G401.6 (cell line): ENCODE measurements at regions not wholly inside any gene's neighbourhood (a gene's known extent, or its start where the extent isn't known, plus 50 kb on each side); places are given as distances from the start of the nearest gene placed in this dataset.
"Not testable (repeated sequence)": the region's sequence is repeated elsewhere in the genome, so short reads cannot be mapped to it uniquely, and the experiment has no call there.

Source experiments
- FAIRE-seq: peaks from 2 replicates; lab custom pipeline; 2012; peaks lifted over from hg19 to GRCh38; lab: Jason Lieb, UNC

- no peak for FAIRE-seq
Measured at GRCh38 chr7:14092331-14092730, 102.9 kb upstream of the ETV1 start.

- FAIRE-seq, result no peak
Measured at GRCh38 chr7:14085901-14086300, 96.4 kb upstream of the ETV1 start.

- FAIRE-seq, result no peak
Measured at GRCh38 chr7:14083761-14084160, 94.3 kb upstream of the ETV1 start.

GRCh38 chr7:14073988-14074387 lies 84.5 kb upstream of the ETV1 start:
- no peak for FAIRE-seq

- no peak for FAIRE-seq
Measured at GRCh38 chr7:14073543-14073942, 84.1 kb upstream of the ETV1 start.

GRCh38 chr7:14071045-14071444 lies 81.6 kb upstream of the ETV1 start:
- no peak for FAIRE-seq

GRCh38 chr7:14069961-14070360 lies 80.5 kb upstream of the ETV1 start:
- FAIRE-seq, result no peak

GRCh38 chr7:14066783-14067182 lies 77.3 kb upstream of the ETV1 start:
- not testable (repeated sequence) for FAIRE-seq

GRCh38 chr7:14065286-14065685 lies 75.8 kb upstream of the ETV1 start:
- FAIRE-seq, result no peak

- no peak for FAIRE-seq
Measured at GRCh38 chr7:14055813-14056212, 66.3 kb upstream of the ETV1 start.

GRCh38 chr7:14054125-14054524 lies 64.7 kb upstream of the ETV1 start:
- FAIRE-seq, result no peak

- no peak for FAIRE-seq
Measured at GRCh38 chr7:14048889-14049288, 59.4 kb upstream of the ETV1 start.

- FAIRE-seq, result peak; percentile 84
Measured at GRCh38 chr7:14047709-14048399, 58.4 kb upstream of the ETV1 start.

- FAIRE-seq, result no peak
Measured at GRCh38 chr7:14045651-14046050, 56.2 kb upstream of the ETV1 start.

GRCh38 chr7:14040528-14040927 lies 51.1 kb upstream of the ETV1 start:
- no peak for FAIRE-seq
